ENCODE measurements at regions not wholly inside any gene's neighbourhood (a gene's known extent, or its start where the extent isn't known, plus 50 kb on each side); places are given as distances from the start of the nearest gene placed in this dataset.

DNA sequence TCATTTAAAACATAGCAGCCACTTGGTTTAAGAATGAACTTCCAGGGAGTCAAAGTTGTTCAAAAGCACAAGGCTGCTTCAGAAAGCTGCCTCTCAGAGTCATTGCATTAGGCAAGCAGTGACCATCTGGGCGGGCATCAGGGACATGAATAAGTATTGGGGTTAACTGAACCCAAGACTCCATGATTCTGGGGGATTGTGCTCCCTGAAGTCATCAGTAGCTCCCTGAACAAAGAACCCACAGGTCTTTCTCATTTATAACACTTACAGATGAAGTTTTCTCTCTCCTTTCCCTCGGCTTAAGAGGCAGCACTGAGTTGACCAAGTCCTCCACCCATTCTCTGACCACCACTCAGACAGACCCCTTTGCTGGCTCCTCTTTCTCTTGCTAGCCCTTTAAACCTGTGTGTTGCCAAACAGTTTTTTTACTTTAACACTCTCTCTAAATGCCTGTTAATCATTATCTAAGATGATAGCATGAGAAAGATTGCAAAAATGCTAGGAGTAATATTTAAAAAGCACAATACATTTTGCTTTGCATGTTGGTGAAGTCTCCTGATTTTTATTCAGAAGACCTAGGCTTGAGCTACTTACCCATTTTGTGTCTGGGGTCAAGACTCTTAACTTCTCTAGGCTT lies 77.0 kb upstream of the ARHGAP29 start:
- DNase-seq: no peak
- H3K27me3 Mint-ChIP-seq (ENCODE audit: low read depth in 2 of 2): peaks cover 0 to 3% of the 10 kb centered on the region in 2 donors
- H3K9me3 Mint-ChIP-seq: no peaks in the 10 kb centered on the region
- WGBS (ENCODE audit: insufficient coverage): 86% methylated on average over 2 of the region's 2 CpGs
- no peak for TF ChIP-seq CTCF (IDR thresholded peaks at IDR 0.05)
- no peaks in the 10 kb centered on the region for H3K4me1 ChIP-seq (ENCODE audit: control insufficient read depth, insufficient read depth, low read length)
- ATAC-seq: no peak
- no peaks in the 10 kb centered on the region for H3K27me3 ChIP-seq (ENCODE audit: control insufficient read depth, insufficient read depth, low read length)
- H3K4me1 Mint-ChIP-seq: no peaks in the 10 kb centered on the region
- intact Hi-C loops (cut with micrococcal nuclease): no loop called here
- H3K36me3 ChIP-seq (ENCODE audit: control insufficient read depth, insufficient read depth, low read length): no peaks in the 10 kb centered on the region
- H3K36me3 Mint-ChIP-seq: no peaks in the 10 kb centered on the region
- no peak overlapping the region for H3K27ac Mint-ChIP-seq
- no peak overlapping the region for H3K27ac ChIP-seq (ENCODE audit: low read length)
- no peaks in the 10 kb centered on the region for H3K9me3 ChIP-seq (ENCODE audit: control insufficient read depth, insufficient read depth, low read length)
- no peak overlapping the region for H3K4me3 Mint-ChIP-seq
- H3K4me3 ChIP-seq (ENCODE audit: low read length): no peak overlapping the region

- DNase-seq: no peak
- Histone ChIP-seq H3K27ac (ENCODE audit: low read length) (no peak overlapping the region), H3K4me1 (ENCODE audit: control insufficient read depth, insufficient read depth, low read length) (no peaks in the 10 kb centered on the region), H3K36me3 (ENCODE audit: control insufficient read depth, insufficient read depth, low read length) (no peaks in the 10 kb centered on the region), H3K9me3 (ENCODE audit: control insufficient read depth, insufficient read depth, low read length) (no peaks in the 10 kb centered on the region), H3K27me3 (ENCODE audit: control insufficient read depth, insufficient read depth, low read length) (no peaks in the 10 kb centered on the region), H3K4me3 (ENCODE audit: low read length) (no peak overlapping the region)
- no peak for ATAC-seq
- no peaks in the 10 kb centered on the region for H3K4me1 Mint-ChIP-seq
- H3K9me3 Mint-ChIP-seq: no peaks in the 10 kb centered on the region
- H3K4me3 Mint-ChIP-seq: no peak overlapping the region
- TF ChIP-seq CTCF (IDR thresholded peaks at IDR 0.05): no peak
- H3K27ac Mint-ChIP-seq: no peak overlapping the region
- intact Hi-C loops (cut with micrococcal nuclease): no loop called here
- WGBS (ENCODE audit: insufficient coverage): 83% methylated on average over 3 of the region's 3 CpGs
- H3K36me3 Mint-ChIP-seq: no peaks in the 10 kb centered on the region
- peaks cover 0 to 4% of the 10 kb centered on the region in 2 donors for H3K27me3 Mint-ChIP-seq (ENCODE audit: low read depth in 2 of 2)
These were observed 73.3 kb upstream of the ARHGAP29 start for GRCh38 chr1:94310570-94311270.

DNA sequence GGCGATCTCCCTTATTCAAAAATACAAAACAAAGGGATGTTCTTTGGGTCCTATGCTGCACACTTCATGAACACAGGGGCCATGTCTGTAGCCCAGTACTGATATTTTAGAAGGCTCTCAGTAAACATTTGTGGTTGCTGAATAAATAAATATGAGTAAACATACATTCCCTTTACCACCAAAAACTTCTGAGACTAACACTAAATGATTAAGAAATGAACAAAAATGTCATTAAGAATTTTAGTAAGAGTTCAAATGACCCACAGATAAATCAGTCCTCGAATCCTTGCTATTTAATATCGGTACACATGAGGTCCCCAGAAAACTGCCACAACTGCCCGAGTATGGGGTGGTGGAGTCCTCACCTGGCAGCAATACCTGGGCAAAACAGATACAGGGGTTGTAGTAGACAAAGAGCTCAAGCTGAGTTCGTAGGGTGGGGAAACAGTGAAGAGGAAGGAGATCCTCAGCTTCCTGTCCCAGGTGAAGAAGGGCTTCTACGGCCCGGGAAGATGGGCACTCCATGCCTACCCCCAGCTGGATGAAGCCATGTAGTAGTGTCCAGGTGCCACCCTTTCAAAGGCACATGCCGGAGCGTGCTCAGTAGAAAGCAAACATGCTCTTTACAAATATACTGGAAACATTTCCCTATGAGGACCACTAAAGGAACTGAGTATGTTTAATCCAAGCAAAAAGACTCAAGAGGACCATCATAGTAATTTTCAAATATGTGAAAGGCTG lies 72.6 kb upstream of the ARHGAP29 start:
- Histone ChIP-seq H3K4me3 (ENCODE audit: low read length) (no peak overlapping the region), H3K27ac (ENCODE audit: low read length) (no peak overlapping the region), H3K36me3 (ENCODE audit: control insufficient read depth, insufficient read depth, low read length) (no peaks in the 10 kb centered on the region), H3K4me1 (ENCODE audit: control insufficient read depth, insufficient read depth, low read length) (no peaks in the 10 kb centered on the region), H3K27me3 (ENCODE audit: control insufficient read depth, insufficient read depth, low read length) (no peaks in the 10 kb centered on the region), H3K9me3 (ENCODE audit: control insufficient read depth, insufficient read depth, low read length) (no peaks in the 10 kb centered on the region)
- Mint-ChIP-seq H3K36me3 (no peaks in the 10 kb centered on the region), H3K4me1 (no peaks in the 10 kb centered on the region), H3K4me3 (no peak overlapping the region), H3K9me3 (no peaks in the 10 kb centered on the region), H3K27ac (no peak overlapping the region), H3K27me3 (ENCODE audit: low read depth in 2 of 2) (peaks cover 0 to 9% of the 10 kb centered on the region in 2 donors)
- DNase-seq (no peak), ATAC-seq (no peak)
- 81% methylated on average over 9 of the region's 9 CpGs for WGBS (ENCODE audit: insufficient coverage)
- TF ChIP-seq CTCF (IDR thresholded peaks at IDR 0.05): no peak
- intact Hi-C loops (cut with micrococcal nuclease): no loop called here

All from natural killer cell (primary cell).